HS-5 (cell line): ENCODE measurements at regions not wholly inside any gene's neighbourhood (a gene's known extent, or its start where the extent isn't known, plus 50 kb on each side); places are given as distances from the start of the nearest gene placed in this dataset.

Source experiments
- DNase-seq: peaks from one replicate; pipeline ENCODE4 v3.0.0-alpha.2; 2012; ENCODE audit warnings: low read depth

DNA sequence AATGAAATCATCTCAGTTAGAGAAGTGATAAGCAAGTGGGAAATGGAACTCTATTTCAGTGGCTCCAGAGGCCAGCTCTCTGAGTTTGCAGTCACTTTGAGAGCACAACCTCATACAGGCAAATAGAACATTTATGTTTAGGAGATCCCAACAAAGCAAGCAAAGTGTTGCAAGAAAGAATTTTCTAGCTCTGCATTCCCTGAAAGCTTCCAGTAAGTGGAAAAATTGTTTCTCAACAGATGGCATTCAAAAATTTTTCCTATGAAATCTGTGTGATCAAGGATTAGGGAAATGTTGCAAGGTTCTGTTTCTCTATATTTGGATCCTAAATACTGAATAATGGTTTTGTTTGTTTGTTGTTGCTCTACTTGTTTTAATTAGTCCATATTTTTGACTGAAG is 764.2 kb upstream of the ZNF608 start:
- no peak for DNase-seq

DNA sequence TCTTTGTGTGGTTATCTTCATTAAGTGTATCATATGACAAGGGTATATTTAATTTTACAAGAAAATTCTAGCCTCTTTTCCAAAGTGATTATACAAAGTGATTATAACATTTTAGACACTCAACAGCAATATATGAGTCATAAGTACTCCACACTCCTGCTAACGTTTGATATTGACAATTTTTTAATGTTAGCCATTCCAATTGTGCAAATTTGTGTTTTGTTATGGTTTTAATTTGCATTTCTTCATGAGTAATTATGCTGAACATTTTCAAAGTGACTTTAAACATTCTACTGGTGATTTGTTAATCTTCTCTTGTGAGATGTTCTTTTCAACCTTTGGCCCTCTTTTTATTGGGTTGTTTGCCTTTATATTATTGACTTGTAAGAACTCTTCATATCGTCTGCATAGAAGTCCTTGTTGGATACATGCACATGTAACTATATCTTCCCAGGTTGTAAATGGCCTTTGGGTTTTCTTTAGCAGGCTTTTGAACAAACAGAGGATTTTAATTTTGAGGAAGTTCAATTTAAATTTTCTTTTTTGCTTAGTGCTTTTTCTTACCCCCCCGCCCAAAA is 771.6 kb upstream of the ZNF608 start:
- no peak for DNase-seq

DNA sequence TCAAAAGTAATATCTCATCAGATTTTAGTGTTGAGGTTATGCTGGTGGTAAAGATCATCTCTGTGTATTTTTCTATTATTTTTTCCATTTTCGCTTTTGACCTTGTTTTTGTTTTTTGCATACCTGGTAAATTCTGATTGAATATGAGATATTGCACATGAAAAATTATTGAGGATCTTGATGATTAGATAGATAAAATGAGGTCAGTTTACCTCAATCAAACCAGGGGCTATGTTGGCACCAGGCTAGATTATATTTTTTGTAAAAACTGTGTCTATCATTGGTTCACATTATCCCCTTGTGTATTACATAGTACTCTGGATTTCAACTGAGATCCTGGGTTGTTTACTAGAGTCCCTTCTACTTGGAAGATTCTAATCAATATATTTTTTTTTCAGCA is 774.9 kb upstream of the ZNF608 start:
- DNase-seq, result no peak

DNA sequence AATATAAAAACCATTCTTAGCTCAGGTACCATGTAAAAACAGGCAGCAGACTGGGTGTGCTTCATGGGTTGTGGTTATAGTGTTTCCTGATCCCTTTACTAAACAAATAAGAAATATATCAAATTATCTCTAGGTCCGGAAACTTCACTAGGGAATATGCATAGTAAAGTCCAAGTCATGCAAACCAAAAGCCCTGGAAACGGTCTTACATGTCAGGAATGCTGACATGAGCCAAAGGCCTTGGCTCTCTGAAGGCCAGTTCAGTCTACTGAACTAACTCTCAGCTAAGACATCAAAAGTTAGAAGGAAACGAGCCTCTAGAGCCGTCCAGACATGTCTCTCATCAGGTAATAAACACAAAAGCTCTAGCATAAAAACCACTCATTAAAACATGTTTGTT is 778.9 kb upstream of the ZNF608 start:
- no peak for DNase-seq

DNA sequence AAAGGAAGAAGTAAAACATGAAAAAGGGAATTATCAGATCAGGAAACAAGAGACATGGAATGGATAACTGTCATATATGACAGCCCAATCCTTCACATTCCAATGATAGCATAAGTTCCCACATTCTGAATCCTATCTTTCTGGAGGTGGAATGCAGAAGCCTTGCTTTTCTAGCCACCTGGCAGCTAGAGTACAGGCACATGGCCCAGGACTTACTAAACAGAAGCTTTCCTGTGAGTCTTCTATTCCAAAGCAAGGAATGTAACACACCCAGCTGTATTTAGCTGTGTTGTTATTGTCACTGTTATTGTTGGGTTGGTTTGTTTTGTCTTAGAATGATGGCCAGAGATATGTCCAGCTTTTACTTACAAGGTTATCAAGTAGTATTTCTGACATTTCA is 780.5 kb upstream of the ZNF608 start:
- no peak for DNase-seq

DNA sequence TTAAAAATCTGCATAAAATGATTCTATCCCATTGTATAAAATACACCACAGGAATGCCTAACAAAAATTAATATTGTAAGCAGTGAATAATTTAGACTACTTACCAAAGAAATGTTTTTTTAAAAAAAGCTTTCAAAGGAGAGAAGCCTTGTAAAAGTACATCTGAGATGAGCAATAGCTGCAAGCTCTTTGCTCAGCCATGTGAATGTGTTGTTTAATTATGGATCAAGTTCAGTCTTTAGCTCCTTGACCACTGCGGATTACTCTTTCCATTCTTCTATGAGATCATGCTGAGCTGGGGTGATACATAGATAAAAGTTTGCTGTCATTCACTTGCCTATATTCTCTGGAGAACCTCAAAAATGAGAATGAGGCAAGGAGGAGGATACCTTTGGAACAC is 782.4 kb upstream of the ZNF608 start:
- no peak for DNase-seq

DNA sequence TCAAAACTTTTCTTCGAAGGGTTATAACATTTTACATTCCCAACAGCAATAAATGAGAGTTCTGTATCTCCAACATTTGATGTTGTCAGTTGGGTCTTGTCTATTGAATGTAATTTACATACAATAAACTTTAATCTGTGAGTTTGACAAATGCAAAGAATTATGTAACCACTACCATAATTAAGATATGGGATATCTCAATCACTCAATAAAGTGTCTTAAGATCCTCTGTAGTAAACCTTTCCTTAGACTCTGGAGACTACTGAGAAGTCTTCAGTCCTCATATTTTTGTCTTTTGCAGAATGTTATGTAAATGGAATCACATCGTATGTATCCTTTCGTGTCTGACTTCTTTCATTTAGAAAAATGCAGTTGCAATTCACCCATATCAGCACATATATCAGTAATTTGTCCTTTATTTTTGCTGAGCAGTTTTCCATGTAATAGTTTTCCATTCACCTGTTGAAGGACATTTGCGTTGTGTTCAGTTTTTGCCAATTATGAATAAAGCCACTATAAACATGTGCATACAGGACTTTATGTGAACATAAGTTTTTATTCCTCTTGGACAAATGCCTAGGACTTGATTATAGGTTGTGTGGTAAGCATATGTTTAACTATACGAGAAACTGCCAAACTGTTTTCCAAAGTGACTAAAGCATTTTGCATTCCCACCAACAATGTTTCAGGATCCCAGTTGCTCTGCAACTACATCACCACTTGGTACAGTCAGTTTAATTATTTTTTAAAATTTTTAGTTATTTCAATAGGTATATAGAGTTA is 784.6 kb upstream of the ZNF608 start:
- no peak for DNase-seq

DNA sequence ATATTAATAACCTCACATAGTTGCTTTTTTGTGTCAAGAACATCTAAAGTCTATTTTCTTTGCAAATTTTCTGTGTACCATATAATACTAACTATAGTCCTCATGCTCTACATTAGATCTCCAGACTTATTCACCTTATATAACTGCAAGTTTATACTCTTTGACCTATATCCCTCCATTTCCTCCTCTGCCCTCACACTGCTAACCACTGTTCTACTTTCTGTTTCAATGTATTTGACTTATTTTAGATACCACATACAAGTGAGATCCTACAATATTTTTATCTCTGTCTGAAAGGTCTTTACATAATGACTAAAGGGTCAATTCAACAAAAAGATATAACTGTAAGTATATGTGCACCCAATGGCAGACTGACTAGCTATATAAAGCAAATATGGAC is 789.7 kb upstream of the ZNF608 start:
- no peak for DNase-seq

DNA sequence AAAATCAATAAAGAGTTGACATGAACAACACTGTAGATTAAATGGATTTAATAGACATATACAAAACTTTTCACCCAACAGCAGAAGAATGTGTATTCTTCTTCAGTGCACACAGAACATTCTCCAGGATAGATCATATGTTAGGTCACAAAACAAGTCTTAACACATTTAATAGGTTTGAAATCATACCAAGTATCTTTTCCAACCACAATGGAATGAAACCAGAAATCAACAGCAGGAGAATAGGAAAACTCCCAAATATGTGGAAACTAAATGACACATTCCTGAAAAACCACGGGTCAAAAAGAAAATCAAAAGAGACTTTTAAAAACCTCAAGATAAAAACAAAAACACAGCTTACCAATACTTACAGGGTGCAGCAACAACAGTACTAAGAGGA is 790.1 kb upstream of the ZNF608 start:
- no peak for DNase-seq

DNA sequence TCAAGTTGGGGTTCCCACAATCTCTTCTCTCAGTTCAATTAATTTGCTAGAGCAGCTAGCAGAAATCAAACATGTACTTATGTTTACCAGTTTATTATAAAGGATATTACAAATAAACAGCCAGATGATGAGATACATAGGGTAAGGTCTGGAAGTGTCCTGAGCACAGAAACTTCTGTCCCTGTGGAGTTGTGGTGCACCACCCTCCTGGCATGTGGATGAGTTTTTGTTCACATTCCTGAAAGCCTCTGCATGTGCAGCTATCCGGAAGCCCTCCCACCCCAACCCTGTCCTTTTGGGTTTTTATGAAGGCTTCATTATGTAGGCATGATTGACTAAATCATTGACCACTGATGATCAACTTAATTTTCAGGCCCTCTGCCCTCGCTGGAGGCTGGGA is 791.2 kb upstream of the ZNF608 start:
- DNase-seq, result no peak

DNA sequence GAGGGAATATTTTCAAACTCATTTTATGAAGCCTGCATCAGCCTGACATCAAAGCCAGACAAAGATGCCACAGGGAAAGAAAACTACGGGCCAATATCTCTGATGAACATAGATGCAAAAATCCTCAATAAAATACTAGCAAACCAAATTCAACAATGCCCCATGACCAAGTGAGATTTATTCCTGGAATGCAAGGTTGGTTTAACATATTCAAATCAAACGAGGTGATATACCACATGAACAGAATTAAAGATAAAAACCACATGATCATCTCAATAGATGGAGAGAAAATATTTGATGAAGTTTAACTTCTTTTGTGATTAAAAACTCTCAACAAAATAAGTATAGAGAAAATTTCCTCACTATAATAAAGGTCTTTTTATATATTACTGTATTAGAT is 792.0 kb upstream of the ZNF608 start:
- DNase-seq, result no peak

DNA sequence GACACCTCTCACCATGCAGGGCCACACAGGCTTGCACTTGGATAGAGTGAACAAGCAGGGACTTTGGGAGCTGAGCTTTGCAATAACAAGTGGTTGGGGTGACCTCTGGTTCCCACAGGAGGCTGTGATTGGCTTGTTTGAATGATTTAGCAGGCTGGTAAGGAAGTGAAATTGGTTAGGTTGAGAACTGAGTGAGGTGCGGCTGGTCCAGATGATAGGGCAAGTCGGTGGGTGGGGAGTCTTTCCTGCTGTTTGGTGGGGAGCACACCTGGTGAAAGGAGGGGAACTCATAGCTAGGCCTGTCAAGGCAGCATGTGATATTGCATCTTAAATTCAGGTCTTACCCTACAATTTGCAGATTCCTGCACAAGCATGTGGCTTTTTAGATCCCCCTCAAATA is 794.6 kb upstream of the ZNF608 start:
- DNase-seq, result no peak

DNA sequence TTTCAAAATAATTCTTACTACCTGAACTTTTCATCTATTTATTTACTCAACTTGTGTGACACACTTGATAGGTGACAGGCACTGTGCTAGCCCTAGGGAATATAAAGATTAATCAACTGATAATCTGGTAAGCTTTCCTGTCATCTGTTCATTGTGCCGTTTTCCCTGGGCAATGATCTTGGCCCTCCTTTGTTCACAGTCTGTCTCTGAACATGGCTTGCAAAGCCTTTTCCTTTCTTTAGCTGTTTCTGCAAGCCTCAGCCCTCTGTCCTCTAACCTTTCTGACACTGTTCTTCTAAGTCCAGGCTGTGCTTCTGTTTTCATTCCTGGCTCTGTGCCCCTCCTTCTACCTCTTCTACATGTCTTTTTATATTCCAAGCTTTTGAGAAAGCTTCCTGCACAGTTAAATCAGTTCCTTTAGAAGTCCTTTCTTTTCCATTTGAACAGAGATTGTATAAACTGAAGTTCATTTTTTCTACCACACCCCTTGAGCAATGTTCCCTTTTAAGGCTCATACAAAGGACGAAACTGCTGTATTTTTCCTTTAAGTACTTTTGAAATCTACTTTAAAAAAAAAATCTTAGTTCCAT is 803.0 kb upstream of the ZNF608 start:
- no peak for DNase-seq

DNA sequence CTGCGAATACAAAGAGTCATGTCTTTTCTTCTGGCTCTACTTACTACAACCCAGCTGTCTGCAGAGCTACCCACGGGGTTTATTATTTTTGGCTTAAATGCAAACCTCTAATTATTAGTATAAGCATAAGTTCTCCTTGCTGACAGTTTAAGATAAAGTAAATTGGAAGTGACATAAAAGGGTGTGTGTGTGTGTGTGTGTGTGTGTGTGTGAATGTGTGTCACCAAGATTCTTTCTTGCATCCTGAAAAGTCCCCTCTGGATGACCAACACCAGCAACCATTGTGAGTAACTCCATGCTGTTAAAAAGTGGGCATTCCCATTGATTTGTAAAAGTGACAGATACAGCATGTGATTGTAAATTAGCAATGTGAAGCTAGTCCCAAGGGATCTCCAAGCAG is 803.8 kb upstream of the ZNF608 start:
- DNase-seq, result no peak

DNA sequence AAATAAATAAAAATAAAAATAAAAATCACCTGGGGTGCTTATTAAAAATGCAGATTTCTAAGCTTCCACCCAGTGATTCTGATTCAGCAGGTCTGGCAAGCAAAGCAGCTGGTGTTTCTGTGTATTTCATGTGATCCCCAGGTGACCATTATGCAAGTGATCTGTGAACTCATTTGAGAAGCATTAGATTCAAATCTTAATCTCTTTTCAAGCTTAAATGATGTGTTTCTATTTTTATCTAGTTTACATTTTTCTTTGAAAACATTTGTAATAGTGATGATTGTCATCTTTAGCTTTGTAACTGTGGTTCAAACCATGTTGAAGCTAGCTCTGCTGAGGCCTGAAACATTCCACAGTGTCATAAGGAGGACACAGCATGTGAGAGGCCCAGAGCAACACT is 804.8 kb upstream of the ZNF608 start:
- no peak for DNase-seq

DNA sequence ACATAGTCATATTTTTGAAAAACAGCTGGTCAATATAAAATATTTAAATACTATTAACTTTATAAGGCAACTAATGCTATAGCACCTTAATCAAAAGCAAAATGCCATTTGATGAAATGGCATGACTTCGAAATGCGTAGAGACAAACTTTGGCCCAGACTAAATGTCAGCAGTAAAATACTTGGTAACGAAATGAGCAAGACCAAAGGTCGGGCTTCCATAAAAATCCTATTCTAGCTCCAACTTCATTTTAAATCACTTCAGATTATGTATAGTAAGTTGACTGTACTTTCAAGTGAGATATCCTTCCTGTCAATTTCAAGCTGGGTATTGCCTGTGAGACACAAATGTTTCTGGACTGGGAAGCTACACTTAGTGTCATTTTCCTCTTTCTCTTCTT is 805.4 kb upstream of the ZNF608 start:
- DNase-seq, result no peak

DNA sequence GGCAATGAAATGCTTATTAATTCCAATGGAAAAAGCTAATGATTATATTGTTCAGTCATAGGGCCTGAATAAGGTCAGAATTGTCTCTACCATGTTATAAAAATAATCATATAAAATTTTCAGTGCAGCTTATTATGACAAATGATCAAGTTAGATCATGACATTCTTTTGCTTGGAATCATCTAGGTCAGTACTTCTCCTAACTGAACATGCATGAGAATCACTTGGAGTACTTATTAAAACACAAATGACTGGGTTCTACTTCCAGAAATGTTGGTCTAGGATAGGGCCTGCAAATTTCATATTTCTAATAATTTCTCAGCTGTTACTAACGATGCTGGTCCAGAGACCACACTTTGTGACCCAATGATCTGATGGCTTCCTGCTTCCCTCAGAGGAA is 806.0 kb upstream of the ZNF608 start:
- DNase-seq, result no peak

DNA sequence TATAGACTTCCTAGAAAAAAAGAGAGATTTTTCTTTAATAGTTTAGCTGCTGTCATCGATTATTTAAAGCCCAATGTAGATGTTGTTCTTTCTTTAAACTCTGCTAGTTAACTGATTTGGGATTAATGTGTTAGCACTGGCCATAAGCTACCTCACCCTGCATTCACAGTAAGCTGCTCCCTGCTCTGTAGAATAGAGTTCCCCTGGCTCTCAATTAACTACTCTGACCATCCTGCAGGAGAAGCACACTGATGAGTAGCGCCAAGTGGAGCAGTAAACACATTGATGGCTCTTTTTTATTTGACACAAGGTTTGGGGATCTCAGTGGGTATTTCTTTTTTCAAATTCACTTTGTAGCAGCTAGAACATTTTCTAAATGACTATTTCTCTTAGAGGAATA is 807.9 kb upstream of the ZNF608 start:
- no peak for DNase-seq

DNA sequence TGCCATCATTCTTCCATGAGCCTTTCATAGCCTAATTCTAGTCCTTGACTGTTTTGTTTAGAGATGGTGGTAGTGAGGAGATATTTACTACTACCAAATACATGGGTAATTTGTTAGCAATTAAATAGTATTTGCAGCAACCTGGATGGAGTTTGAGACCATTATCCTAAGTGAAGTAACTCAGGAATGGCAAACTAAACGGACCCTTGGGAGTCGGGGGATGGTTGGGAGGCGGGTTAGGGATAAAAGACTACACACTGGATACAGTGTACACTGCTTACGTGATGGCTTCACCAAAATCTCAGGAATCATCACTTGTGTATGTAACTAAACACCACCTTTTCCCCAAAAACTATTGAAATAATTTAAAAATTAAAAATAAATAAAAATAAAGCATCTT is 809.2 kb upstream of the ZNF608 start:
- DNase-seq, result no peak

DNA sequence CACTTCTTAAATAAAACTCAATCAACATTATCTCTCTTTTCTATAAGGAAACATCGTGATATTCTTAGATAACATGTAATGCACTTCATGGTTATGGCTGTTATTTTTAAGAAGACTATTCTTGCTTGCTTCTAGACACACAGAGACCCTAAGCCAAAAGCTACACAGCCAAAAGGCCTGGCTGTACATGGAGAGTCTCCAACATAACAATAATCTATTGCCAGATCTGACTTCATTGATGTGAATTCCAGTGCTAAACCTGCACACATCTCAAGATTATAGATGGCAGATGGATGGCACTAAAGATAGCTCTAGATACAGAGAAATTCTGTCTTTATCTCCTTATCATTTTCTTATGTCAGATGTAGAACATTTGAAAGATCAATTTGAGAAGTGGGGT is 811.6 kb upstream of the ZNF608 start:
- no peak for DNase-seq

DNA sequence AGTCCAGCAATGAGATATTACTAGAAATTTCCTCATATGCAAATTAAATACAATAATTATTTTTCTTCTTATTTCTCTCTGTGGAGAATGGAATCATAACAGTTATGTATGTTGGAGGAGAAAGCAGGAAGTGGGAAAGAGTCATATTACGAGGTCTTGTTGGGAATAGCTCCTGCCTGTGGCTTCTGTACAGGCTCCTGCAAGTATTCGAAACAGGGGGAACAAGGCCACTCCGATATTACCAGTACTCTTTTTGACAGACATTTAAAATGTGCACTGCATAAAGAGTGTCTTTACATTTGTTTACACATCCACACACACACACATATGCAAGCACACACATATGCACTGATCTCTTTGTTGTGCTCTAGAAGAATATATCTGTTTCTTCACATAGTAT is 812.0 kb upstream of the ZNF608 start:
- DNase-seq, result no peak

DNA sequence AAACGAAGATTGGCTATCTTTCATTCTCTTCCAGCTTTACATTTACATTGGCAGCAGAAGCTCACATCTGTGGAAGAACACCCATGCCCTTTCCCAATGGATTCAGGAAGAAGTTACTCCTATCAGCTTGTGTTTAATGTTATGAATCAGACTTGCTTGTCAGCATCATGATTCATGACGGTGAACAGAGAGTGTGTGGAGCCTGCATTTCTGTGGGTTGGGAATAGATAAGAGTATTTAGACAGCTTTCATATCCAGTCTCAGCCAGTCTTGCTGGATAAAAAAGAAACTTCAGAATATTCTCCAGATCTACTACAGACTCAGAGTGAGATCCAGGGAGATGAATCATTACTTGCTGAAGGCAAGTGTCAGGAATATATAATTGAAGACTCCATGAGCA is 812.9 kb upstream of the ZNF608 start:
- DNase-seq, result peak; percentile 84

DNA sequence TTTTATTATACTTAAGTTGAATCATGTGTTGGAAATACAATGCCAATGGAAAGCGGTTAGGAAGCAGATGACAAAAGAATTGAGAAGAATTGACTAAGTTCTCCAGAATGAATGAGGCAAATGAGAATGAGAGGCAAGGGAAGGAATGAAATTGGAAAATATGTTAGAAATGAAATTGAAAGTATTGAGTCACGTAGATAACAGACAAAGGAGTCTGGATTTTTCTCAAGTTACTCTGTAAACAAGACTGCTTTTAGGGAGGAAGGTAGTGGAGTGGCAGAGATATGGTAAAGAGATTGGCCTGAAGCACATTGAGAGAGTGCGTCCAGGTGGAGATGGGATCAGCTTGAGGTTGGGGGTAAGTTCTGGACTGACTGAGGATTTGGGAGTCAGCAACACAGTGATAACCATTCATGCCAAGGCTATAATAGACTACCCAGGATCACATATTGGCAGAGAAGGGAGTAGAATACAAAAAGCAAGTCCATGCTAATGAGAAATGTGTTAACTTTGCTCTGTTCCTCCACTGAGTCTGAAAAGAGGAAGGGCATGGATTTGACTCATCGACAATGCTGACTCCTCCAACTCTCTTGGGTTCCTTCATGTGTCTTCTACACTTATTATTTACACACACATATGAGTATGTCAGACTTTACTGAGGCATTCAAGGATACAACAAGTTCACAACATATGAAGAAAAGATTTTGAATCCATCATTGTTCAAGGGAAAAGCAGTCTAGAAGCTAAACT is 814.2 kb upstream of the ZNF608 start:
- DNase-seq, result no peak
